ENCODE measurements at regions not wholly inside any gene's neighbourhood (a gene's known extent, or its start where the extent isn't known, plus 50 kb on each side); places are given as distances from the start of the nearest gene placed in this dataset.
"Not testable (repeated sequence)": the region's sequence is repeated elsewhere in the genome, so short reads cannot be mapped to it uniquely, and the experiment has no call there.

DNA sequence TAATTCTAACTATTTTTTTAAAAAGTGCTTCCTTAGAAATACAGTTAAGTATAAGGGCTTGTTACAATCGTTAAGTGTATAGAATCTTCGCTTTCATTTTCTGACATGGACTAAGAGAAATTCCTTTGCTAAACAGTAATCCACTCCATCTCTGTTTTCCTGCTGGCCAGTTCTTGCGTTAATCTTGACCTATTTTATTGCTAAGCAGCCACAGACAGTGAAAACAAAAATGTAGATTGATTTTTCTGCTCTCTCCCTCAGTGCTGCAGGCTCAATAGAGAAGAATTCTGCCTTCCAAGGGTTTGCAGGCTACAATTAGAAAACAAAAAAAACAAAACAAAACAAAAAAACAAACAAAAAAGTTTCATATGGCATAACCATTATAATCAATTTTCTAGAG is 310.4 kb upstream of the ADARB2 start:
- DNase-seq, result no peak

GRCh38 chr10:2043379-2043778 is 306.1 kb upstream of the ADARB2 start:
- DNase-seq, result no peak

DNA sequence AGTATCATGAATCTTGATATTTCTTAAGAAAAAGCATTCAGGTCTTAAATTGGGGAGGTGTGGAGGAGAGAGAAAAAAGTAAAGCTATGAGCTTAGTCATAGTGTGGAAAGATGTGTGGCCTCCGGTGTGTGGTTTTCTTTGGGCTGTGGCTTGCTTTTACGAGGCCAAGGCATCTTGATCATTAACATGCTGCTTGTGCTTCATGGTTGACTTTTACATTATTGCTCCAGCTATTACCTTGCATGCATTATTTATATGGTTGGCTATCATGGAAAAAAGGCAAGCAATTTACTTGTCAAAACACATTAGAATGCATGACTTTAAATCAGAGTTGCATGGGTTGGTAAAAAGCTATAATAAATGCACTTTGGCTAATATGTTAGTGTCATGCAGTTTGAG is 300.7 kb upstream of the ADARB2 start:
- no peak for DNase-seq

DNA sequence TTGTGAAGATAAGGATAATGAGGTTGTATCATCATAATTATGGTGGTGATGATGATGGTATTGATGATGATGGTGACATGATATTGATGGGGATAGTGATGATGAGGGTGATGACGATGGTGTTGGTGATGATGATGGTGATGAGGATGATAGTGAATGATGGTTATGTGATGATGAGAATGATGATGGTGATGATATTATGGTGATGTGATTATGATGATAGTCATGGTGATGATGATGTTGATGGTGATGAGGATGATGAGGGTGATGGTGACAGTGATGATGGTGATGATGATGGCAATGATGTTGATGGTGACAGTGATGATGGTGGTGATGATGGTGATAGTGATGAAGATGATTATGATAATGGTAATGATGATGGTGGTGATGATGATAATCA is 299.9 kb upstream of the ADARB2 start:
- no peak for DNase-seq

GRCh38 chr10:2036209-2036608 is 298.9 kb upstream of the ADARB2 start:
- DNase-seq, result no peak

GRCh38 chr10:2030046-2030445 is 292.7 kb upstream of the ADARB2 start:
- DNase-seq, result no peak

- DNase-seq, result no peak
Observed at GRCh38 chr10:2026936-2027335, 289.6 kb upstream of the ADARB2 start.

- not testable (repeated sequence) for DNase-seq
Observed at GRCh38 chr10:2024750-2025149, 287.4 kb upstream of the ADARB2 start.

GRCh38 chr10:2023687-2024086 is 286.4 kb upstream of the ADARB2 start:
- no peak for DNase-seq

GRCh38 chr10:2022401-2022800 is 285.1 kb upstream of the ADARB2 start:
- DNase-seq, result no peak

DNA sequence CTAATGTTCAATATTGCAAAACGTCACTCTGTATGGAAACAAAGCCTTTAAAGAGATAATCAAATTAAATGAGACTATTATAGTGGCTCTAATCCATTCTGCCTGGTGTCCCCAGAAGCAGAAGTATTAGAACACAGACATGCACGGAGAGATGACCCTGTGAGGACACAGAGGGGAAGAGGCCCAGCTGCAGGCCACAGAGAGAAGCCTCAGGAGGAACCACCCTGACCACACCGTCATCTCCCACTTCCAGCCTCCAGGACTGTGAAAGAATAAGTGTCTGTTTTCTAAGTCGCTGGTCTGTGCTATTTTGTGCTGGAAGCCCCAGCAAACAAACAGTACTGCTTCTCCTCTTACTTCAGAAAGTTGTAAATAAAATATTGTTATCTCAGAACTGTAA is 283.5 kb upstream of the ADARB2 start:
- DNase-seq, result no peak

DNA sequence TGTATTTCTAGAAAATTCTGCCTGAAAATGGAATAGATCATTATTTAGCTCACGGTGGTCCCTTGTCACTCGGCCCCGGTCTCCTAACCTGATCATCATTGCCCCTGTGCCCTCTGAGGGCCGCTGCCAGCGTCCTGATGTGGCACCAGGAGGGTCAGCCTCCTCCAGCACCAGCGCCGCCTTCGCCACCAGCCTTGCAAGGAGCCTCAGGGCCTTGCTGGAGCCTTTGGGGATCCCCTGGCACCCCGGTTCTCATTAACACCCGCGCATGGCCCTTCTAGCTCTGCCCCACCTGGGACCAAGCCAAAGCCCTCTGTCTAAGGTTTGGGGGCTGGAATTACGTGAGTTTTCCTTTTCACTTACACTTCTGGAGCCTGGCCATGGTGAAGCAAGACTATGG is 282.5 kb upstream of the ADARB2 start:
- no peak for DNase-seq

DNA sequence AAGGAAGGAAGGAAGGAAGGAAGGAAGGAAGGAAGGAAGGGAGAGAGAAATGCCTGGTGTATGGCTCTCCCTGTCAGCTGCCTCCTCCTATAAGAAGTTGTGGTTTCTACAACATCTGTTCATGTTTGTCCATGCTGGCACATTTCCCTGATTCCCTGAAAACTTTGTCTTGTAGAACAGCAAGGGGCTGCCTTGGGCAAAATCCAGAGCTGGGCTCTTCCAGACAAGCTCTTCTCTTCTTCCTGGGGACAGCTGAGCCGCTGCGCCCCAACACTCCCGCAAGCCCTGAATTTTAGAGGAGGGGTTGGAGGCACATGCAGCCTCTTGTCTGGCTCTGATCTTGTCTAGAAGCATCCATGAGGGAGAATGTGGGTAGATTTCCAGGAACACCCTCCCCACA is 282.0 kb upstream of the ADARB2 start:
- no peak for DNase-seq

DNA sequence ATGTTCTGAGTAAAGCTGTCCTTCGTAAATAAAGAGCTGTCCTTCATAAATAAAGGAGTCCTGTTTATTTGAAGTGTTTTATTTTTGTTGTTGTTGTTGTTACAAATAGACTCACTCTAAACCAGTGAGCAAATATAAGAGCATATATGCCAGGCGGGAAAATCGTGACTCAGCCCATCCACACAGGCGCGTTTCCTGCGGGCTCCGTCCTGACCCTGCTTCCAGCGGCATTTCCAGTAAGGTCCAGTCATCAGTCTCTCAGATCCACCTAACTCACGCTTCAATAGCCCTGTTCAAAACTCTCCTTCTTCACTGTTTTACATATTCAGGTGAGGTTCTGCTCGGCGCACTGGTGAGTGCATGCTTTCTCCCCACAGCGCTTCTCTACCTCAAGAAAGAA is 277.2 kb upstream of the ADARB2 start:
- DNase-seq, result no peak

DNA sequence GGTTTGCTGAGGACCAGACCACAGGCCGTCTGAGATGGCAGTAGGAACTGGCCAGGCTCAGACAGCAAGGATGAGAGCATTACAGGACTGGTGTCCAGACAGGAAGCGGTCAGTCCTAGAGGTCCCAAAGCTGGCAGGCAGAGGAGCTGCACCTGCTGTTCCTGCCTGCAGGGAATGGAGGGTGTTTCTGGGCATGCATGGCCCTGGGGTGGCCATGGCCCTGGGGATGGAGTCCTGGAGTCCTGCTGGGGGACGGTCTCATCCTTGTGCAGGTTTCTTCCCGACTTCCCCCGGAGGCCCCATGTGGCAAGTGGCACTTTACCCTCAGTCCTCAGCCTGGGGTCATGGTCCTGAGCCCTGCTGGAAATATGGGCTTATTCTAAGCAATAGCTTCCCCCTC is 274.9 kb upstream of the ADARB2 start:
- no peak for DNase-seq

- DNase-seq, result no peak
Observed at GRCh38 chr10:2011106-2011716, 273.9 kb upstream of the ADARB2 start.

GRCh38 chr10:2005546-2005945 is 268.2 kb upstream of the ADARB2 start:
- no peak for DNase-seq

DNA sequence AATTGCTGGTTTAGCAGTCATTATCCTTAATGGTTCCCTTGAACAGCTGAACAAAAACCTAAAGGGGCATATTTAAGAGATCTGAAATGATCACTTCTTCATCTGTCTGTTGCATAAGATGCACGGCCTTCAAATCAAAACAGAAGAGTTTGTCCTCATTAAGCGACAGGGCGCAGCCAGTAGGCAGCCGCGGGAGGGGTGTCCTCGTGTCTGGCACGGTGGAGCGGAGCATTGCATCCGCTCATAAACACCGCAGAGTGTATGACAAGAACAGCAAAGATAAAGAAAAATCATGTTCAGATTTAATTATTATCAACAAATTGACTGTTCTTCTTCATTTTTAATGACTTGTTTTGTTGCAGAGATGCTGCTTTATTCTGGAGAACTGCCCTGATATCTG is 255.6 kb upstream of the ADARB2 start:
- no peak for DNase-seq

GRCh38 chr10:1989090-1989489 is 251.8 kb upstream of the ADARB2 start:
- no peak for DNase-seq

DNA sequence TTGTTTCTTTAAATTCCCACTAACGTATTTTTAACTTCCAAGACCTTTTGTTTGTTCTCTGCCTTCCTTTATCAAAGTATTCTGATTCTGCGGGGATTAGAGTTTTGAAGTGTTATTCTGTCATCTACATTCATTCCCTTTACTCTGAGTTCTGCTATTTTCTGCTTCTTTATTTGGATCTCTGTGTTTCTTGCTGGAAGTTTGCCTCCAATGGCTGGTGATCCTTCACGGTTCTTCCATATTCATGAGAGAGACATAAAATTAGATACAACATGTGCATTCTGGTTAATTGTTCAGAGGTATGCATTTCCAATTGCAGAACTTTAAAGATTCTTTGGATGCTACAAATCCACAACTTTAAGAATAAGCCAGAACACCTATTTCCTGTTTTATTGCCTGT is 244.7 kb upstream of the ADARB2 start:
- DNase-seq, result no peak

DNA sequence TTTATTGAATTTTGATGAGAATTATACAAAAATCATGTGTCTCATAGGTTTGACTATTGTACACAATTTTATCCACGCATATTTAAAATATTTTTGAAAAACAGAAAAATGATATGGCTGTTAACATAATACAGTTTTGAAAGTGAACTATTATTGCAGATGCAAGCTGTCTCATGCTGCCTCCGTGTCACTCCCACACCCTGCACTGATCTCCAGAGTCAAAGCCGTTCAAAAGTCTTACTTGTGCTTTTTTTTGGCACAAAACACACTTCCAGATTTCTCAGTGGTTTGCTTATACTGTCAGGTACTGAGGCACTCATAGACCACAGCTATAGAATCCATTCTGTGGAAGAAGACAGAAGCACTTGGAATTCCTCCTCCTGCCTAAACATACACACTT is 243.1 kb upstream of the ADARB2 start:
- no peak for DNase-seq

GRCh38 chr10:1978584-1978983 is 241.3 kb upstream of the ADARB2 start:
- DNase-seq, result no peak

GRCh38 chr10:1977461-1977860 is 240.1 kb upstream of the ADARB2 start:
- DNase-seq, result no peak

DNA sequence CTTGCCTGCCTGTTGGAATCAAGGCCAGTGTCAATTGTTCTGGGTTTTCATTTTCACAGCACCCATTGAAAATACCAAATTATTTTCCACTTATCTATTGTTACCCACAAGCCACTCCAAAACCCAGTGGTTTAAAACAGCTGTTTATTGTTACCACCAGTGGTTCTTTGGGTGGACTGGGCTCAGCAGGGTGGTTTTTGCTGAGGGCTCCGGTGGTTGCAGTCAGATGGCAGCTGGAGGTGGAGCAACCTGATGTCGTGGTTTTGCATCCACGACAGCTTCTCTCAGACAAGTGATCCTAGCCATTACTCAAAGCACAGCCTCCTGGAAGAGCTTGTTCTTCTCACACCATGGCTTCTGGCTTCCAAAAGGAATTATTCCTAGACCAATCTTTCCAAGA is 235.1 kb upstream of the ADARB2 start:
- DNase-seq, result no peak

DNA sequence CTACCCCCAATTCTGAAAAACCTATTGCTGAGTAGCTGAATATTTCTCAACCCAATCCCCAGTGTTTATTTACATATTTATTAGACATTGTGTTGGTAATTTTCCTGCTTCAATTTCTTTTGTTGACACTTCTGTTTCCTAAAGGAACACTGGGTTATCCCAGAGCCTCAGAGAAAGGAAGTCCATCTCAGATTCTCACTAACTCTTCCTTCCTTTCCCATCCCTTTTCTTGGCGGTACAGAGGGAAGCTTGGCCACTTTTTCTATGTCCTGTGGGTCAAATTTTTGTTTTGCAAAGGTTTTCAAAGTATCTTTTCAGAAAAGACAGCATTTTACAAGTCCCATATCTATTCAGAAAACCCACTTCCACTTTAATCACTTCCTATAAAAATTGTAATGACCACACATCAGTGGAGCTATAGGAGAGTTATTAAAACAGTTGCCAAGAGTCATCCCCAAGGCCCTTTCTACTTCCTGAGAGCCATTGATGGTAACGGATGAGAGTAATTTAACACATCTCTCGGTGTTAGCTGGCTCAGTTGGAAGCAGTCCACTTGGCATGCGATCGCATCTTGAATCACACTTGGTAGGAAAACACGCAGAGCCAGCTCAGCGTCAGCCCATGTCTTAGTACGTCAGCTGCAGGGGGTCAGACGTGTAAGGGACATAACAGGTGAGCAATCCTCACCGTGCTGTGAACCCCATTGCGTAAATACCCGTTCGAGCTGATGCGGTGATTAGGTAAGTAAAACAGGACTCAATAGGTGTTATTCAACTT is 231.1 kb upstream of the ADARB2 start:
- no peak for DNase-seq
